H7 (cell line): ENCODE measurements at regions not wholly inside any gene's neighbourhood (a gene's known extent, or its start where the extent isn't known, plus 50 kb on each side); places are given as distances from the start of the nearest gene placed in this dataset.

ENCODE experiments used
- DNase-seq: peaks from one replicate; pipeline ENCODE4 v3.0.0; 2012
- H3K27me3 ChIP-seq: 2 replicates; pipeline ENCODE4 v1.6.0; 2011; ENCODE audit warnings: mild to moderate bottlenecking, low read length; ENCODE audit not compliant: control insufficient read depth, insufficient read depth
- H3K36me3 ChIP-seq: replicated peaks from 2 replicates; pipeline ENCODE4 v1.5.1; 2011; ENCODE audit warnings: low read length; ENCODE audit not compliant: control insufficient read depth, insufficient read depth
- H3K4me3 ChIP-seq: 2 replicates; pipeline ENCODE4 v1.5.1; 2011; ENCODE audit warnings: low read depth, mild to moderate bottlenecking, control low read depth, low read length, moderate library complexity; ENCODE audit not compliant: insufficient read depth

DNA sequence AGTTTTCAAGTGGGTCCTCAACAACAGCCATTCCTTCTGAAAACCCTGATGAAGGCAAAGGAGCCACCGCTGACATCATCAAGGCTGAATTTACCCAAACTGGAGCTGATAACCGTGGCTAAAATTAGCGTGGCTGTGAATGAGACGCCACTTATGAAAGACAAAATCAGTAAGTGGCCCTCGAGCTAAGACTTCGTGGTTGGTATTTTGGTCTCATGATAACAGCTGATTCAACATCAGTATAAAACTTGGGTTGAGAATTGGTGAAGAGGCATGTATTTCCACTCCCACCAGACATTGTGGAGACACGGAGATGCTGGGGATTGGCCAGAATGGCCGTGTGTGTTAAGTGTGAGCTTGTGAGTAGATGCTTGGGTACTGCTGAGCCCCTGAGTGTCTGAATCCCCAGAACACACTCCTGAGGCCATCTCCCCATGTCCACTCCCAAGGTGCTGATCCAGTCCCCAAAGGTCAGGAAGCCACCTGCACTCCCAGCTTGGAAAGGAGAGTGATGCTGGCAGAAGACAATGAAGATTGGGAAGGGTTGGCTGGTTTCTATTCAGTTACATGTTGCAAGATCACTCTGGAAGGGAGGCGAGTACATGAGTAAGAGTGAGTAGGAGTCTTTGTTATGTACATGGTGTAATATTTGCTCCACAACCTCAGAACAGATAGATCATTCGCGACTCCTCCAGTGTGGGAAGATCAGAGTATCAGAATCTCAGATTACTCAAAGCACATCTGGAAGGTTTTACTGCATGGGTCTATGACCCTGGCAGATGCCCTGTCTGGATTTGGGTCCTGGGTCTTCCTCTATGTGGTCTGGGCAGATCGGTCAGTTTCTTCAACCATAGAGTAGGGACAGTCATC is 207.7 kb downstream of the HS3ST3A1 start:
- H3K36me3 ChIP-seq = no peaks in the 10 kb centered on the region
- H3K4me3 ChIP-seq = no peak overlapping the region
- H3K27me3 ChIP-seq = no peaks in the 10 kb centered on the region
- DNase-seq = no peak

DNA sequence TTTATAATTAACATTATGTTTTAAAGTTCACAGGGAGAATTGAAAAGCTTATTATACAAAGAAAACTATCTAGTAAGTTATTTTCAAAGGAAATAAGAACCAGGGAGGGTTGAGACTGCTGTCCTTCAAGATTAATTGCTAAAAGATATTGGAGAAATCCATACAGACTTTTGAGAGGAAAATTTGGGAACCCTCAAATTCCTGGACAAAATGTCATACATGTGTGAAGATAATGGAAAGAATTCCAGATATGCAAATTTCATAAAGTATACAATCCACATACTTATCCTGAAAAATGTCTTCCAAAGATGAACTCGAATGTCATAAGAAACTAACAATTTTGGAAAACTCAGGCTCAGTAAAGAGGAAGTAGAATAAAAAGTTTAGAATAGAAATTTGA is 213.8 kb downstream of the HS3ST3A1 start:
- no peak for DNase-seq
- H3K4me3 ChIP-seq = no peak overlapping the region
- H3K27me3 ChIP-seq = no peaks in the 10 kb centered on the region
- H3K36me3 ChIP-seq = no peaks in the 10 kb centered on the region

DNA sequence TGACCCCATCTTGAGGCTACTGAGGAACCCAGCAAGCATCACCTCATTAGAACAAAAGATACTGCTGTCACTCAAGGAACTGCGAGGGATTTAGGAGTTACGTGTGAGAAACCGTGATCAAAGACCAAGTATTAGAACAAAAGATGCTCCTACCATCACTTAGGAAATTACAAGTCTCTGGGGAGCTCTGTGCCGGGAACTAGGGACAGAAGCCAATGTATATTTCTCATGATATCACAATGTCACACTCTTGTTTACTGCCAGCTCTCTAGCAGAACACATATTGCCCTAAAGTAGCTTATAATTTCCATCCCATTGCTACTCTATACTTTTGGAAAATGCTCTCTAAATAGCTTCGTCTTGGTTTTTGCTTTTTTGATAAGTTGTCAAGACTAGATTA is 214.5 kb downstream of the HS3ST3A1 start:
- no peak for DNase-seq
- no peaks in the 10 kb centered on the region for H3K36me3 ChIP-seq
- no peaks in the 10 kb centered on the region for H3K27me3 ChIP-seq
- H3K4me3 ChIP-seq = no peak overlapping the region

- Histone ChIP-seq H3K36me3 (no peaks in the 10 kb centered on the region), H3K4me3 (no peak overlapping the region), H3K27me3 (no peaks in the 10 kb centered on the region)
- no peak for DNase-seq
Observed at GRCh38 chr17:13385481-13385911, 216.2 kb downstream of the HS3ST3A1 start.

DNA sequence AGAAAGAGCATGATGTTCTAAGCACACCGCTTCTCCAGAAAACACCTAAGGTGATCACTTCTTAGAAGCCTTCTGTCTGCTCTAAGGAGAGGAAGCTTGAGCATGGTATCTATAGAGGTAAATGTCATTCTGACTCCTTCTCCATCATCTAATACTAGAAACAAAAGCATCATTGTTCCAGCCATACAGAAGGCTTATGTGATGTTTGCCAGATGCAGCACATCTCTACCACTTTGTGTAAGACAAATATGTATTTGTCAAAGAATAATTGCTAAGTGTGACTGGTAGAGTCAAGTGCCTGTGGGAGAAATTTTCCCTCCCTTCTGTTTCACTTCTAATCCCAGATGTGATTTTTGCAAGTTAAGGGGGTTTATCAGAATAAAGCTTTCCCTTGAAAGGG is 217.1 kb downstream of the HS3ST3A1 start:
- no peak for DNase-seq
- Histone ChIP-seq H3K4me3 (no peak overlapping the region), H3K27me3 (no peaks in the 10 kb centered on the region), H3K36me3 (no peaks in the 10 kb centered on the region)

- H3K27me3 ChIP-seq = no peaks in the 10 kb centered on the region
- H3K36me3 ChIP-seq = no peaks in the 10 kb centered on the region
- DNase-seq = no peak
- H3K4me3 ChIP-seq = no peak overlapping the region
Observed at GRCh38 chr17:13378361-13378760, 223.4 kb downstream of the HS3ST3A1 start.

GRCh38 chr17:13374203-13375143 is 227.3 kb downstream of the HS3ST3A1 start:
- no peak overlapping the region for H3K4me3 ChIP-seq
- DNase-seq = no peak
- no peaks in the 10 kb centered on the region for H3K27me3 ChIP-seq
- H3K36me3 ChIP-seq = no peaks in the 10 kb centered on the region

GRCh38 chr17:13372432-13372831 is 229.3 kb downstream of the HS3ST3A1 start:
- Histone ChIP-seq H3K4me3 (no peak overlapping the region), H3K27me3 (no peaks in the 10 kb centered on the region), H3K36me3 (no peaks in the 10 kb centered on the region)
- no peak for DNase-seq

DNA sequence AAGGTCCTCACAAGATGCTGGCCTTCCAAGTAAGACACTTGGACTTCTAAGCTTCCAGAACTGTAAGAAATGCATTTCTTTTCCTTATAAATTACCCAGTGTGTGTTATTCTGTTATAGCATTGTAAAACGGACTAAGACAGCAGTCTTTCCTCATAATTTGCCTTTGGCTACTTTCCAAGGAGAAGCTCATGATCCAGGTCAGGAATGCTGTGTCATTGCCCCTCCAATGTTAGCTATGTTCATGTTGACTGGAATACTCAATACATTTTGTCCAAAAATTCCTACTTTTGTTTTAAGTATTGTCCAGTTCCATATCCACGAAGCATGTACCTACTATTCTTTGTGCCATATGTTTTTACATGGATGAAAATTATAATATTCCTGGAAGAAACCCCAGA is 234.6 kb downstream of the HS3ST3A1 start:
- Histone ChIP-seq H3K27me3 (no peaks in the 10 kb centered on the region), H3K36me3 (no peaks in the 10 kb centered on the region), H3K4me3 (no peak overlapping the region)
- no peak for DNase-seq

DNA sequence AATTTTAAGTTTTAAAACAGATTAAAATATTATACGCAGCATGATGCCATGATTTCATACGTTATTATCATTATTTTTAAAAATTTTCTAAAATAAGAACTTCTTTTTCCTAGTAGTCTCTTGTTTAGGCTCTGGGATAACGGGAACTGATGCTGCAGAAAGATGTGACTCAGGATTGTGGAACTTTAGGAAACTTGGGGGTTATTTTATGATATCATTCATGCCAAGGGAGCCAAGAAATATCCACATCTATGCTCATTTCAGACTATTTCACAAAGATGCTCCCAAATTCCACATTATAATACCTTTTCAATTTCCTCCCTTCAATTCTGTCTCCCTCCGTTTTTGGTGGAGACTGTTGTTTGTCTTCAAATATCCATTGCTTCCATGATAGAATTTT is 236.4 kb downstream of the HS3ST3A1 start:
- no peaks in the 10 kb centered on the region for H3K36me3 ChIP-seq
- H3K4me3 ChIP-seq = no peak overlapping the region
- DNase-seq = no peak

GRCh38 chr17:13363771-13364170 is 238.0 kb downstream of the HS3ST3A1 start:
- H3K27me3 ChIP-seq = no peaks in the 10 kb centered on the region
- H3K36me3 ChIP-seq = no peaks in the 10 kb centered on the region
- DNase-seq = no peak
- H3K4me3 ChIP-seq = no peak overlapping the region

More for the DNA sequence above, 236.4 kb downstream of the HS3ST3A1 start:
- H3K27me3 ChIP-seq = no peaks in the 10 kb centered on the region

GRCh38 chr17:13362341-13363122 is 239.2 kb downstream of the HS3ST3A1 start:
- Histone ChIP-seq H3K36me3 (no peaks in the 10 kb centered on the region), H3K27me3 (no peaks in the 10 kb centered on the region), H3K4me3 (no peak overlapping the region)
- DNase-seq = no peak

GRCh38 chr17:13359774-13360173 is 242.0 kb downstream of the HS3ST3A1 start:
- no peaks in the 10 kb centered on the region for H3K36me3 ChIP-seq
- no peak overlapping the region for H3K4me3 ChIP-seq
- no peaks in the 10 kb centered on the region for H3K27me3 ChIP-seq
- no peak for DNase-seq

GRCh38 chr17:13355054-13355453 is 246.7 kb downstream of the HS3ST3A1 start:
- Histone ChIP-seq H3K36me3 (no peaks in the 10 kb centered on the region), H3K27me3 (no peaks in the 10 kb centered on the region), H3K4me3 (no peak overlapping the region)
- no peak for DNase-seq
